ENCODE measurements at regions not wholly inside any gene's neighbourhood (a gene's known extent, or its start where the extent isn't known, plus 50 kb on each side); places are given as distances from the start of the nearest gene placed in this dataset.

DNA sequence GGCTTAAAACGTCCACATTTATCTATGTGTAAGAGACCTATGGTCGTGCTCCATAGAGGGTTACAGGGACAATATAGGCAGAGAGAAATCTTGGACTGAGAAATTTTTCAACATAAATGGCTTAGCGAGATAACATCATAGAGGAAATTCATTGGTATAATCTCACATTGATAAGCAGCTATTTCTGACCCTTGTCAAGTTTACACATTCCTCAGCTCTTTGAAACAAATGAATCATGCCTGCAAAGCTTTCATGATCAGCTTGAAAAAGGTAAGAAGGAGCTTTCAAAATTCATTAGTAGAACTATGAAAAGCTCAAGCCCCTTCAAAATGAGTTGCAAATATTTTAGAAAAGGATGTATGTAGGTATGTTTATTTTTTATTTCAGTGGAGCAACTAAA, 478.8 kb downstream of the NEBL start:
- FAIRE-seq (no peak), ATAC-seq (no peak), DNase-seq (ENCODE audit: low read depth in 1 of 2, low spot score in 1 of 2) (no peak)
- H3K4me2 ChIP-seq, result no peak overlapping the region
- ChIA-PET CTCF (no interaction called here), POLR2A (no interaction called here)
- H3K9me3 ChIP-seq, result peaks cover 3% of the 10 kb centered on the region; the same call in 1 of the 3 replicates
- no peaks in the 10 kb centered on the region for H3K4me1 ChIP-seq
- 0% methylated on average over 3 of the region's 3 CpGs for WGBS (ENCODE audit: missing lambda C conversion rate)
- H3K27ac ChIP-seq, result no peak overlapping the region
- TF ChIP-seq ZNF302 (CRISPR knock-in tag; IDR thresholded peaks at IDR 0.05) (no peak), ZC3H11A (IDR thresholded peaks at IDR 0.05) (no peak), HOXB13 (CRISPR knock-in tag; IDR thresholded peaks at IDR 0.05; ENCODE audit: low read depth) (no peak), ESRRA (IDR thresholded peaks at IDR 0.05; ENCODE audit: borderline replicate concordance, low read length) (no peak), MAFK (IDR thresholded peaks at IDR 0.05; ENCODE audit: partially characterized antibody) (no peak), JUNB (IDR thresholded peaks at IDR 0.05) (no peak), FOXS1 (CRISPR knock-in tag; IDR thresholded peaks at IDR 0.05) (no peak), SMC3 (IDR thresholded peaks at IDR 0.05) (no peak), BHLHE40 (IDR thresholded peaks at IDR 0.05; ENCODE audit: low read depth, low read length) (no peak), KDM5A (IDR thresholded peaks at IDR 0.05) (no peak), PHF8 (IDR thresholded peaks at IDR 0.05; ENCODE audit: borderline replicate concordance, low read depth) (no peak), EHMT2 (IDR thresholded peaks at IDR 0.05; ENCODE audit: low read depth) (no peak), RFX5 (IDR thresholded peaks at IDR 0.05) (no peak), CHD2 (IDR thresholded peaks at IDR 0.05; ENCODE audit: low read length, partially characterized antibody) (no peak), CBX8 (IDR thresholded peaks at IDR 0.05) (no peak), POLR2AphosphoS2 (conservative IDR thresholded peaks at IDR 0.05; ENCODE audit: low read length) (no peak)
- TF ChIP-seq, protein P1, sequence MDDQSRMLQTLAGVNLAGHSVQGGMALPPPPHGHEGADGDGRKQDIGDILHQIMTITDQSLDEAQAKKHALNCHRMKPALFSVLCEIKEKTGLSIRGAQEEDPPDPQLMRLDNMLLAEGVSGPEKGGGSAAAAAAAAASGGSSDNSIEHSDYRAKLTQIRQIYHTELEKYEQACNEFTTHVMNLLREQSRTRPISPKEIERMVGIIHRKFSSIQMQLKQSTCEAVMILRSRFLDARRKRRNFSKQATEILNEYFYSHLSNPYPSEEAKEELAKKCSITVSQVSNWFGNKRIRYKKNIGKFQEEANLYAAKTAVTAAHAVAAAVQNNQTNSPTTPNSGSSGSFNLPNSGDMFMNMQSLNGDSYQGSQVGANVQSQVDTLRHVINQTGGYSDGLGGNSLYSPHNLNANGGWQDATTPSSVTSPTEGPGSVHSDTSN (IDR thresholded peaks at IDR 0.05), result no peak
- TF ChIP-seq, protein P2, sequence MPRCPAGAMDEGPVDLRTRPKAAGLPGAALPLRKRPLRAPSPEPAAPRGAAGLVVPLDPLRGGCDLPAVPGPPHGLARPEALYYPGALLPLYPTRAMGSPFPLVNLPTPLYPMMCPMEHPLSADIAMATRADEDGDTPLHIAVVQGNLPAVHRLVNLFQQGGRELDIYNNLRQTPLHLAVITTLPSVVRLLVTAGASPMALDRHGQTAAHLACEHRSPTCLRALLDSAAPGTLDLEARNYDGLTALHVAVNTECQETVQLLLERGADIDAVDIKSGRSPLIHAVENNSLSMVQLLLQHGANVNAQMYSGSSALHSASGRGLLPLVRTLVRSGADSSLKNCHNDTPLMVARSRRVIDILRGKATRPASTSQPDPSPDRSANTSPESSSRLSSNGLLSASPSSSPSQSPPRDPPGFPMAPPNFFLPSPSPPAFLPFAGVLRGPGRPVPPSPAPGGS (IDR thresholded peaks at IDR 0.05), result no peak
- TF ChIP-seq, protein P3, sequence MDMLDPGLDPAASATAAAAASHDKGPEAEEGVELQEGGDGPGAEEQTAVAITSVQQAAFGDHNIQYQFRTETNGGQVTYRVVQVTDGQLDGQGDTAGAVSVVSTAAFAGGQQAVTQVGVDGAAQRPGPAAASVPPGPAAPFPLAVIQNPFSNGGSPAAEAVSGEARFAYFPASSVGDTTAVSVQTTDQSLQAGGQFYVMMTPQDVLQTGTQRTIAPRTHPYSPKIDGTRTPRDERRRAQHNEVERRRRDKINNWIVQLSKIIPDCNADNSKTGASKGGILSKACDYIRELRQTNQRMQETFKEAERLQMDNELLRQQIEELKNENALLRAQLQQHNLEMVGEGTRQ (IDR thresholded peaks at IDR 0.05), result no peak
- H3K4me3 ChIP-seq, result no peak overlapping the region

DNA sequence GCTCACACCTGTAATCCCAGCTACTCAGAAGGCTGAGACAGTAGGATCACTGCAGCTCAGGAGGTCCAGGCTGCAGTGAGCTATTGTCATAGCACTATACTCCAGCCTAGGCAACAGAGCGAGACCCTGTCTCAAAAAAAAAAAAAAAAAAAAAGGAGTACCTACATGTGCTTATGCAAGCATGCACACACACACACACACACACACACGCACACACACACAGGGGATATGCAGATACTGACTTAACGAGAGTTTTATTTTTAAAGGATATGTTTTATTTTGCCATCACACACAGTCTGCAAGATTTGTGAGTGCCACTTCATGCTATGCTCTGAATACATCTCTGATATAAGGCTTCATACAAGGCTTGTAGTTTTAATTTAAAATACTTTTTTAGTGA, 479.3 kb downstream of the NEBL start:
- Histone ChIP-seq H3K4me1 (no peaks in the 10 kb centered on the region), H3K9me3 (peaks cover 3% of the 10 kb centered on the region; the same call in 1 of the 3 replicates), H3K27ac (no peak overlapping the region), H3K4me2 (no peak overlapping the region), H3K4me3 (no peak overlapping the region)
- ChIA-PET POLR2A (no interaction called here), CTCF (no interaction called here)
- DNase-seq (ENCODE audit: low read depth in 1 of 2, low spot score in 1 of 2) (no peak), FAIRE-seq (no peak), ATAC-seq (no peak)
- TF ChIP-seq CHD4 (IDR thresholded peaks at IDR 0.05; ENCODE audit: borderline replicate concordance) (no peak), RNF2 (IDR thresholded peaks at IDR 0.05; ENCODE audit: borderline replicate concordance, low read depth) (no peak), MYC (IDR thresholded peaks at IDR 0.05; ENCODE audit: borderline replicate concordance, low read length) (no peak), FOSL2 (IDR thresholded peaks at IDR 0.05) (no peak), FOSL2 (CRISPR knock-in tag; IDR thresholded peaks at IDR 0.05) (no peak)
- TF ChIP-seq, protein P2 (IDR thresholded peaks at IDR 0.05), result no peak
- TF ChIP-seq, protein P3 (IDR thresholded peaks at IDR 0.05), result no peak
- WGBS (ENCODE audit: missing lambda C conversion rate), result 9% methylated on average over 3 of the region's 3 CpGs

Data from A549 (cell line).